GM12878 (cell line): ENCODE measurements at regions not wholly inside any gene's neighbourhood (a gene's known extent, or its start where the extent isn't known, plus 50 kb on each side); places are given as distances from the start of the nearest gene placed in this dataset.

ENCODE experiments used
- ATAC-seq: fragments of 200-7000 bp; cut with Tn5 transposase; 3 replicates; pipeline ENCODE4 v1.9.1; 2020; ENCODE audit warnings: mild to moderate bottlenecking, moderate library complexity
- BruUV-seq: library from RNA; stranded (reverse); fragments of 400-500 nt; replicated peaks from 2 replicates; lab custom pipeline; 2021; lab: Mats Ljungman, UMichigan
- CTCF ChIA-PET: fragments of 300-600 bp; sonication (Branson Sonifier 250); formaldehyde crosslinking; extraction: SDS; loops from one replicate; lab custom pipeline; 2021; ENCODE audit warnings: inconsistent platforms; lab: Yijun Ruan, JAX
- POLR2A ChIA-PET: fragments of 350-600 bp; formaldehyde crosslinking; extraction: SDS; loops from one replicate; lab custom pipeline; 2021; ENCODE audit warnings: inconsistent platforms; lab: Charles Lee
- RAD21 ChIA-PET: fragments of 300-600 bp; sonication (Branson Sonifier 250); formaldehyde crosslinking; loops from one replicate; lab custom pipeline; 2023; ENCODE audit warnings: antibody characterized with exemption; ENCODE audit not compliant: unreplicated experiment; lab: Charles Lee
- SMC1A ChIA-PET: fragments of 300-600 bp; sonication (Branson Sonifier 250); formaldehyde crosslinking; loops from one replicate; lab custom pipeline; 2023; ENCODE audit not compliant: unreplicated experiment, uncharacterized antibody; lab: Charles Lee
- DNase-seq: peaks from one replicate; pipeline ENCODE4 v3.0.0-alpha.2; 2011; ENCODE audit warnings: low read depth, low spot score
- FAIRE-seq: peaks from 3 replicates; lab custom pipeline; 2011; peaks lifted over from hg19 to GRCh38; lab: Jason Lieb, UNC
- H2AFZ ChIP-seq: 2 replicates; pipeline ENCODE4 v1.6.0; 2011; ENCODE audit warnings: low read depth, low read length, control low read depth; ENCODE audit not compliant: control insufficient read depth
- H3K27ac ChIP-seq: 2 replicates; pipeline ENCODE4 v1.5.1; 2011; ENCODE audit warnings: control low read depth; ENCODE audit not compliant: control insufficient read depth, insufficient read depth
- H3K27me3 ChIP-seq, 2 experiments: replicated peaks in 1 of 2; 2 replicates each; pipeline versions ENCODE4 v1.6.0 to v1.6.1; 2011; ENCODE audit warnings: low read length in 1 of 2; ENCODE audit not compliant: control insufficient read depth in 2 of 2, insufficient read depth in 2 of 2
- H3K36me3 ChIP-seq, 2 experiments: 2 replicates each; pipeline ENCODE4 v1.5.1; 2011; ENCODE audit warnings: low read length in 1 of 2; ENCODE audit not compliant: control insufficient read depth in 2 of 2, insufficient read depth in 2 of 2
- H3K4me1 ChIP-seq: 2 replicates; pipeline ENCODE4 v1.6.1; 2011; ENCODE audit warnings: mild to moderate bottlenecking, low read length, moderate library complexity, mixed read lengths; ENCODE audit not compliant: control insufficient read depth, insufficient read depth
- H3K4me2 ChIP-seq: 2 replicates; pipeline ENCODE4 v1.6.0; 2011; ENCODE audit warnings: control low read depth; ENCODE audit not compliant: control insufficient read depth, insufficient read depth
- H3K4me3 ChIP-seq: fragments of 200-600 bp; sonication (generic); 2 replicates; pipeline ENCODE4 v1.5.1; 2016
- H3K79me2 ChIP-seq: 2 replicates; pipeline ENCODE4 v1.6.0; 2011; ENCODE audit warnings: low read length; ENCODE audit not compliant: control insufficient read depth, insufficient read depth
- H3K9ac ChIP-seq: 2 replicates; pipeline ENCODE4 v1.8.0; 2011; ENCODE audit warnings: low read length, control low read depth, mixed read lengths; ENCODE audit not compliant: control insufficient read depth, insufficient read depth
- H3K9me3 ChIP-seq: replicated peaks from 3 replicates; pipeline ENCODE4 v1.5.1; 2011; ENCODE audit warnings: mild to moderate bottlenecking, low read length; ENCODE audit not compliant: control insufficient read depth, insufficient read depth
- H4K20me1 ChIP-seq: 2 replicates; pipeline ENCODE4 v1.6.0; 2011; ENCODE audit not compliant: control insufficient read depth, insufficient read depth
- BRCA1 ChIP-seq: IDR thresholded peaks from 2 replicates; pipeline ENCODE4 v1.6.1; 2011; ENCODE audit warnings: low read depth, low read length, improper control_type of control experiment
- CBX3 ChIP-seq: fragments of 200-600 bp; sonication (generic); IDR thresholded peaks from 2 replicates; pipeline ENCODE4 v1.6.1; 2016; ENCODE audit warnings: low read depth, borderline replicate concordance
- IRF4 ChIP-seq: IDR thresholded peaks from 2 replicates; pipeline ENCODE4 v1.6.1; 2011; ENCODE audit warnings: low read depth, low read length
- KLF5 ChIP-seq: fragments of 450-650 bp; IDR thresholded peaks from 2 replicates; pipeline ENCODE4 v1.6.1; 2014; ENCODE audit warnings: mild to moderate bottlenecking; ENCODE audit not compliant: partially characterized antibody
- PAX8 ChIP-seq: fragments of 450-650 bp; IDR thresholded peaks from 2 replicates; pipeline ENCODE4 v1.6.1; 2017; ENCODE audit warnings: mild to moderate bottlenecking, moderate library complexity
- RCOR1 ChIP-seq: conservative IDR thresholded peaks from 2 replicates; pipeline ENCODE4 v1.6.1; 2012; ENCODE audit warnings: low read depth, low read length, improper control_type of control experiment
- SIN3A ChIP-seq: IDR thresholded peaks from 2 replicates; pipeline ENCODE4 v1.6.1; 2012; ENCODE audit warnings: low read depth, low read length, improper control_type of control experiment
- ZNF274 ChIP-seq: IDR thresholded peaks from one replicate; pipeline ENCODE4 v1.8.0; 2011; ENCODE audit not compliant: insufficient read length, insufficient read depth
- WGBS: methylation state at CpG from one replicate; pipeline ENCODE4 v1.1.6; 2016; ENCODE audit warnings: low lambda C conversion rate; ENCODE audit not compliant: insufficient replicate concordance, insufficient coverage; ENCODE audit errors: missing lambda C conversion rate; 5-methylcytosine and 5-hydroxymethylcytosine counted together
- in situ Hi-C: fragments of 300-500 bp; cut with MboI; formaldehyde crosslinking; loops from 9 replicates; pipeline ENCODE4 v1.14.3; 2018; ENCODE audit warnings: mixed read lengths
- intact Hi-C: fragments of 100-400 bp; cut with micrococcal nuclease; formaldehyde crosslinking; loops from one replicate; pipeline ENCODE4 v1.14.2; 2022; ENCODE audit not compliant: unreplicated experiment
- TF ChIP-seq, protein P1 (sequence below): IDR thresholded peaks from 2 replicates; pipeline ENCODE4 v1.6.1; 2012; ENCODE audit warnings: low read depth, low read length, improper control_type of control experiment
- TF ChIP-seq, protein P2 (sequence below): fragments of 450-650 bp; IDR thresholded peaks from 2 replicates; pipeline ENCODE4 v1.6.1; 2017; ENCODE audit warnings: antibody characterized with exemption, mild to moderate bottlenecking, moderate library complexity
- TF ChIP-seq, protein P3 (sequence below): fragments of 450-650 bp; IDR thresholded peaks from 2 replicates; pipeline ENCODE4 v1.6.1; 2018; ENCODE audit warnings: mild to moderate bottlenecking, low read depth, moderate library complexity; ENCODE audit not compliant: partially characterized antibody
- TF ChIP-seq, protein P4 (sequence below): fragments of 150-350 bp; IDR thresholded peaks from 2 replicates; pipeline ENCODE4 v1.6.1; 2014; ENCODE audit warnings: mild to moderate bottlenecking, low read depth, low read length

DNA sequence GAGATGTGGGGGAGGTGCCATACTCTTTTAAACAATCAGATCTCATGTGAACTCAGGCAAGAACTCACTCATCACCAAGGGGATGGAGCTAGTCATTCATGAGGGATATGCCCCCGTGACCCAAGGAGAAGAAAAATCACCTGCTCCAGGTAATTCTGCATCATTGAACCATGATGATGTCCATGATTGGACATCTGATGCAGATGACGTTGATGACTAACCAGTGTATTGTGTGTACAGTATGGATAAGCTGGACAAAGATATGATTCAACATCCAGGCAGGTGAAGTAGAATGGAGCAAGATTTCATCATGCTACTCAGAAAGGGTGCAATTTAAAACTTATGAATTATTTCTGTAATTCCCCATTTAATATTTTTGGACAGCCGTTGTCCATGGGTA lies 286.4 kb upstream of the SMIM31 start:
- POLR2A ChIA-PET, result no interaction called here
- in situ Hi-C loops (no loop called here), intact Hi-C loops (no loop called here)
- CTCF ChIA-PET, result no interaction called here
- no peaks in the 10 kb centered on the region for H3K36me3 ChIP-seq
- 7% methylated on average over 3 of the region's 3 CpGs for WGBS
- H3K27ac ChIP-seq, result no peak overlapping the region
- no peaks in the 10 kb centered on the region for H3K9me3 ChIP-seq
- SMC1A ChIA-PET, result interaction anchor here (0.7 kb wide), 1 partner anchor 17 kb away, joined by 3 read pairs; no protein-coding TSS in a partner anchor
- ATAC-seq (no peak), DNase-seq (no peak), FAIRE-seq (no peak)
- H3K4me2 ChIP-seq, result no peak overlapping the region
- no peaks in the 10 kb centered on the region for H3K79me2 ChIP-seq
- H3K9ac ChIP-seq, result no peak overlapping the region
- H3K4me3 ChIP-seq, result no peak overlapping the region
- no peaks in the 10 kb centered on the region for H3K27me3 ChIP-seq
- no peaks in the 10 kb centered on the region for H4K20me1 ChIP-seq
- H2AFZ ChIP-seq, result no peak overlapping the region
- RAD21 ChIA-PET, result no interaction called here
- BruUV-seq, result no TSS peak
- H3K4me1 ChIP-seq, result no peaks in the 10 kb centered on the region
- TF ChIP-seq, protein P1, sequence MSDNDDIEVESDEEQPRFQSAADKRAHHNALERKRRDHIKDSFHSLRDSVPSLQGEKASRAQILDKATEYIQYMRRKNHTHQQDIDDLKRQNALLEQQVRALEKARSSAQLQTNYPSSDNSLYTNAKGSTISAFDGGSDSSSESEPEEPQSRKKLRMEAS, result no peak
- TF ChIP-seq, protein P2, sequence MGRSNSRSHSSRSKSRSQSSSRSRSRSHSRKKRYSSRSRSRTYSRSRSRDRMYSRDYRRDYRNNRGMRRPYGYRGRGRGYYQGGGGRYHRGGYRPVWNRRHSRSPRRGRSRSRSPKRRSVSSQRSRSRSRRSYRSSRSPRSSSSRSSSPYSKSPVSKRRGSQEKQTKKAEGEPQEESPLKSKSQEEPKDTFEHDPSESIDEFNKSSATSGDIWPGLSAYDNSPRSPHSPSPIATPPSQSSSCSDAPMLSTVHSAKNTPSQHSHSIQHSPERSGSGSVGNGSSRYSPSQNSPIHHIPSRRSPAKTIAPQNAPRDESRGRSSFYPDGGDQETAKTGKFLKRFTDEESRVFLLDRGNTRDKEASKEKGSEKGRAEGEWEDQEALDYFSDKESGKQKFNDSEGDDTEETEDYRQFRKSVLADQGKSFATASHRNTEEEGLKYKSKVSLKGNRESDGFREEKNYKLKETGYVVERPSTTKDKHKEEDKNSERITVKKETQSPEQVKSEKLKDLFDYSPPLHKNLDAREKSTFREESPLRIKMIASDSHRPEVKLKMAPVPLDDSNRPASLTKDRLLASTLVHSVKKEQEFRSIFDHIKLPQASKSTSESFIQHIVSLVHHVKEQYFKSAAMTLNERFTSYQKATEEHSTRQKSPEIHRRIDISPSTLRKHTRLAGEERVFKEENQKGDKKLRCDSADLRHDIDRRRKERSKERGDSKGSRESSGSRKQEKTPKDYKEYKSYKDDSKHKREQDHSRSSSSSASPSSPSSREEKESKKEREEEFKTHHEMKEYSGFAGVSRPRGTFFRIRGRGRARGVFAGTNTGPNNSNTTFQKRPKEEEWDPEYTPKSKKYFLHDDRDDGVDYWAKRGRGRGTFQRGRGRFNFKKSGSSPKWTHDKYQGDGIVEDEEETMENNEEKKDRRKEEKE, result no peak
- TF ChIP-seq, protein P3, sequence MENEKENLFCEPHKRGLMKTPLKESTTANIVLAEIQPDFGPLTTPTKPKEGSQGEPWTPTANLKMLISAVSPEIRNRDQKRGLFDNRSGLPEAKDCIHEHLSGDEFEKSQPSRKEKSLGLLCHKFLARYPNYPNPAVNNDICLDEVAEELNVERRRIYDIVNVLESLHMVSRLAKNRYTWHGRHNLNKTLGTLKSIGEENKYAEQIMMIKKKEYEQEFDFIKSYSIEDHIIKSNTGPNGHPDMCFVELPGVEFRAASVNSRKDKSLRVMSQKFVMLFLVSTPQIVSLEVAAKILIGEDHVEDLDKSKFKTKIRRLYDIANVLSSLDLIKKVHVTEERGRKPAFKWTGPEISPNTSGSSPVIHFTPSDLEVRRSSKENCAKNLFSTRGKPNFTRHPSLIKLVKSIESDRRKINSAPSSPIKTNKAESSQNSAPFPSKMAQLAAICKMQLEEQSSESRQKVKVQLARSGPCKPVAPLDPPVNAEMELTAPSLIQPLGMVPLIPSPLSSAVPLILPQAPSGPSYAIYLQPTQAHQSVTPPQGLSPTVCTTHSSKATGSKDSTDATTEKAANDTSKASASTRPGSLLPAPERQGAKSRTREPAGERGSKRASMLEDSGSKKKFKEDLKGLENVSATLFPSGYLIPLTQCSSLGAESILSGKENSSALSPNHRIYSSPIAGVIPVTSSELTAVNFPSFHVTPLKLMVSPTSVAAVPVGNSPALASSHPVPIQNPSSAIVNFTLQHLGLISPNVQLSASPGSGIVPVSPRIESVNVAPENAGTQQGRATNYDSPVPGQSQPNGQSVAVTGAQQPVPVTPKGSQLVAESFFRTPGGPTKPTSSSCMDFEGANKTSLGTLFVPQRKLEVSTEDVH, result no peak
- TF ChIP-seq KLF5 (no peak), RCOR1 (no peak), ZNF274 (no peak), IRF4 (no peak), CBX3 (no peak), BRCA1 (no peak), SIN3A (no peak), PAX8 (no peak)
- TF ChIP-seq, protein P4, sequence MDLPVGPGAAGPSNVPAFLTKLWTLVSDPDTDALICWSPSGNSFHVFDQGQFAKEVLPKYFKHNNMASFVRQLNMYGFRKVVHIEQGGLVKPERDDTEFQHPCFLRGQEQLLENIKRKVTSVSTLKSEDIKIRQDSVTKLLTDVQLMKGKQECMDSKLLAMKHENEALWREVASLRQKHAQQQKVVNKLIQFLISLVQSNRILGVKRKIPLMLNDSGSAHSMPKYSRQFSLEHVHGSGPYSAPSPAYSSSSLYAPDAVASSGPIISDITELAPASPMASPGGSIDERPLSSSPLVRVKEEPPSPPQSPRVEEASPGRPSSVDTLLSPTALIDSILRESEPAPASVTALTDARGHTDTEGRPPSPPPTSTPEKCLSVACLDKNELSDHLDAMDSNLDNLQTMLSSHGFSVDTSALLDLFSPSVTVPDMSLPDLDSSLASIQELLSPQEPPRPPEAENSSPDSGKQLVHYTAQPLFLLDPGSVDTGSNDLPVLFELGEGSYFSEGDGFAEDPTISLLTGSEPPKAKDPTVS, result no peak
